GM21367 (cell line): ENCODE measurements at regions not wholly inside any gene's neighbourhood (a gene's known extent, or its start where the extent isn't known, plus 50 kb on each side); places are given as distances from the start of the nearest gene placed in this dataset.

ENCODE experiments used
- ATAC-seq: cut with Tn5 transposase; IDR thresholded peaks from one replicate; pipeline ENCODE4 v1.9.1; 2021; ENCODE audit not compliant: unreplicated experiment

DNA sequence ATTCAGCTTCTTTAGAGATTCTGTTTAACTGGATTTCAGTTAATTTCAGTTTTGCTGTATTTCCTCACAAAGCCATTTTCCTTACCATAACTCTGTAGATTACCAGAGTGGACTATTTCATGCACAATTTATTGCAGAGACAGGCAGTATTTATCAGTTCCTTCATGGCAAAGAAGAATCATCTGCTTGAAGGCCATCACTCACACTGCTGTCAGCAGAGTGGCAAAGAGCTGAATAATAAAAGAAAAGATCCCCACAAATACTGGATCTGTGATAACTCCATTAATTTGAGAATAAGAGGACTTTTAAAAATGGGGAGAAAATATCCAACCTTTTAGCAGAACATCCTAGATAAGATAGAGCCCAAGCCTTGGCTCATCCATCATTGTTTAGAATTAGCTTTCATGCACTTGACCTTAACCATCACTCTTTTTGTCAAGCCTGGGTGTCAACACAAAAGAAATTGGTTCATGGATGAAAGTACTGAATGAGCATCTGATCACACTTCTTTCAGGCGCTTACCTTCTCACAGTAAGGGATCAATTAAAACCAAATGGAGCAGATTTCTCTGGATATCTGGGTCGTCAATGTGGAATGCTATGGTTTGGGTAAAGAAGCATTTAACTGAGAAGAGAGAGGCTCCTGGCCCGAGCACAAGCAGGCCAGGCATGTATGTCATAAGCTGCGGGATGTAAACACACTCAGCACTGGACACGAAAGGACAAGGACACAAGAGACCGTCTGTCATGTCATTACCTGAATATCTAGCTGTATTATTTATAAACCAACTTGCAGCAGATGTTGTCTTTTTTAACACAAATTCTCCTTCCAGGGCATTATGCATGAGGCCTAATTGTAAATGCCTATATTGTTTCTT is 376.2 kb downstream of the ZNF521 start:
- no peak for ATAC-seq

DNA sequence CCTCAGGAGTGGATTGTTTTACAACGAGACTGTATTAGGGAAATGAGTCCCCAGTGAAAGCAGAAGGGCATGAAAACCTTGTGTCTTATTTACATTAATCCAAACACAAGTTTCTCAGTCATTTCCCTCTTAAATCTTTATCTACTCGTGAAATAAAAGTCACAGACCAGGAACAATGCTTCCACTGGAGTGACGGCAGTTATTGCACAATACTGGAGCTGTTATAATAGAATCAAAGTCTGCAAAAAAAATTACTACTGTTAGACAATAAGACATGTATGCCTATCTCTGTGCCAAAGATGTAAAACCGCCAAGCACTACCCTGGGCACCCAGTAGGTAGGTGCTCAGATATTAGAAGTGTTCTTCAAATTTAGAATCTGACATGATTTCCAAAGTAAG is 375.5 kb downstream of the ZNF521 start:
- ATAC-seq = no peak

DNA sequence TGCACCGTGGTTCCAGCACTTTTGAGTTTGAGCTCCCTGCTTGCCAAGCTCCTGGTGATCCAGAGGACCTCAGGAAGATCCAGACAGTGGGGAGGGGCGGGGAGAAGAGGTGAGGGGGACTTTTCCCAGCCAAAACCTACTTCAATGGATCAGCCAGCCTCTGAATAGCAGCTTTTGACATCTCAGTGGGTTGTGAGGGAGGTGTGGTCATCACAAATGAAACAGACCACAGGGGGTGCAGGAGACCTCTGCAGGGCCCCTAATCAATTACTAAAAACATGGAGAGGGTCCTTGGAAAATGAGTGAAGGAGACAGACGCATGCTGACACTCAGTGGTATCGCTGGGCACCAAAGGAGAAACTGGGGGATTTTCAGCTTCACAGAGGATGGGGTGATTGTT is 372.7 kb downstream of the ZNF521 start:
- no peak for ATAC-seq

DNA sequence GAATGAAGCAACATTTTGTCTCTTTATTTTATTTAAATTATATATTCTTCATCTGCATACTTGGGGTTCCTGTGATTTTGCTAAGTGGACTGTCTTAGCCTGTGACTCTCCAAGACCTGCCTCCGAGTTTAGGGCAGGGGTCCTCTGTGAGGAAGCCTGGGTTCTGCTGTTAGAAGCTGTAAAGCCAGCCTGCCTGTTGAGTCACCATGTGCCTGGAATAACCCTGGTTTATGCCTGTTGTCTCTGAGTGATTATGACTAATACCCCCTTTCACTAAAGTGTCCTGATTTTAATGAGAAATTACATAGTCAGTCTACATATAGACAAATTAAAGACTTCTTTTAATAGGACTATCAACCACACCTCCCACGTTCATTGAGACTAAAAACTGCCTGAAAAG is 369.1 kb downstream of the ZNF521 start:
- ATAC-seq = no peak

DNA sequence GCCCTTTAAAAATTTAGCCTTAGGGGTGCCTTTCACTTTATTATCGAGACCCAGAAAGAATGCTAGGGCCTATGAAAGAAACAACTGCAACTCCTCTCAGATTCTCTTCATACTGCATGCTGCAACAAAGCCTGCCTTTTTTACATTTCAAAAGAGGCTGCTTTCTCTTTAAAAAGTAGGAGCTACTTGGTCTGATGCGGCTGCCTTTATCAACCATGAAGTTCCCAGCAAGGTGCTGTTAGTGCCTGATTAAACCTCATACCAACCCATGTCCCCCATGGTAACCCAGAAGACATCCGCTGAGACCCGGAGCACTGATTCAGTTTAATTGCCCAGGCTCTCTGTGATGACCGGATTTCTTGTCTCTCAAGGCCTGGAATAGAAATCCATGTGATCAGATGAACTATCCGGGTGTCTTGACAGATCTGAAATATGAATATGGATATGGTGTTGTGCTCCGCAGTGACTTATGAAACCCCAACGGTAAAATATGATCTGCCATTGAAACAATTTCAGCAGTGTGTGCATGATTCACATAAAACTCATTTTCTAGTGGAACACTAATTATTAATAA is 368.3 kb downstream of the ZNF521 start:
- ATAC-seq = no peak

DNA sequence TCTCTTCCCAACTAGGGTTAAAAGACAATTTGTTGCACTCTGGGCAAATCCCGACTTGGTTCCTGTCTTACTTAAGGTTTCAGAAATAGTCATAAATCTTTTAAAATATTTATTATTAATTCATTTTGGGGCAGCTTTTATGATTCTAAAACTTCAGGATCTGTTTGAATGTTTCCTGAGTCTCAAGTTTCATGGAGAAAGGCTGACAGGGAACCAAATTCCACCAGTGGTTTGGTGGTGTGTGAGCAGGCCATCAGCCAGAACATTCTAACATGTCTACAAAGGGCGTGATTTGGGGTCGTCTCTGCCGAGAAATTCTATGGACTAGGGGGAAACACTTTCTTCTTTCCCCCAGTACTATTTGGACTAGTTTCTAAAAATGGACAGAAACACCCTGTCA is 366.4 kb downstream of the ZNF521 start:
- ATAC-seq = no peak

DNA sequence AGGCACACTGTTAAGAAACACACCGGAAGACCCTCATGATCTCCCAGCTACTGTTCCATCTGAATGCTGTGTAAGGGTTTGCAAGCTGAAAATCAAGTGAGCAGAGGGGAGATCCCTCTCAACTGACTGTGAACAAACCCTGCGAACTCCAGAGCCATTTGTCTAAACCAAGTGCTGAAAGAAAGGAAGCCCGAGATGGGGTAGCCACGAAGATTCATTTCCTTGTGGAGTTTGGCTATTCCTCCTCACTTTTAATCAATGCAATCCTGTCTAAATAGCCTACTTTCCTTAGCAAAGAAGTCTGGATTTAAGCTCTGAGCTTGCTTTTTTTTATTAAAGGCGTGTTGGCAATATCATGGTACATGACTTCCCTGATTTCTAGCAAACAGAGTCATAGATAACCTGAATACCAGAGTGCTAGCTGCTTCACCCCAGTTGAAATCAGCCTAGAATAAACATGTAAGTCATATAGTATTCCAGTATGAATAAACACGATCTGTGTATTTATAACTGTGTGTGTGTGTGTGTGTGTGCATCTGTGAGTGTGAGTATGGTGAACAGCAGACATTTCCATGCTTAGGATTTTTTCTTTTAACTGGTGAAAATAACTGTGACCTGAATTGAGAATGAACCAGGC is 365.2 kb downstream of the ZNF521 start:
- no peak for ATAC-seq

DNA sequence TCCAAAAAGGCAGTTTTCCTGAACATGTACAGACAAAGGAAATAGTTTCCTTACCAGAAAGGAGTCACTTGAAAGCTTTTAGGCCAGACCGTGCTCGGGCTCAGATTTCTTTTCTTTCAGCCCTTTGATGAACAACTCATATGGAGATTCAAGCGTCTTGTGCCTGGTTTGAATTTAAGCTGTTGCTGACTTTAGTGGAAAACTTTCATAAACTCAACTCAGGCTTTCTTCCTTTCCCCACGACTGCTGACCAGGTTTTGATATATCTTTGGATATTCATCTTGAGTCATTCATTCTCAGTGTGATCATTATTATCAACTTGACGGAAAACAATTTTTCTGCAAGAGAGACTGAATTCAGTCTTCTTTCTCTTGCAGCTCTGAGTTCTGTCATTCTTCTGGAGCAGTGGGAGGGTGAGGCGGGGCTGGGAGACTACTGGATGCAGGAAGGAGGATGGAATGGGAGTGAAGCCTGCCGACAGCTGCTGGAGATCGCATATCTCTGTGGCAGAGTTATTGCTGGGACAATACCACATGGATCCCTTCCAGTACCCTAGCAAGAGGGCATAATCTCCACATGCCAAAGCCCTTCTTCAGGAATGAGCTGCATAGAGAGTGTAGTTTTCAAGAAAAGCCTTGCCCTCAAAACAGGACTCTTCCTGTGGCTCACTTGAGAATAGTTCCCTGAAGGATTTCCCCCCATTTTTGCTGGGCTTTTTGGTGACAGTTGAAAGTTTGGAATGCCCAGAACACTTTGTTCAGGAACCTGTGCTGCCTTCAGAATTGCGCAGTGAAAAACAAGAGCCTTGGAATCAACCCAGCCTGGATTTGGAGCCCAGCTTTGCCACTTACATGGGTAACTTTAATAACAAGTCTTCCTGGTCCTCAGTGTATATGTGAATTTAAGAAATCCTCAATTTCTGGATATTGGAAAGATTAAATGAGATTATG is 364.4 kb downstream of the ZNF521 start:
- ATAC-seq = no peak

DNA sequence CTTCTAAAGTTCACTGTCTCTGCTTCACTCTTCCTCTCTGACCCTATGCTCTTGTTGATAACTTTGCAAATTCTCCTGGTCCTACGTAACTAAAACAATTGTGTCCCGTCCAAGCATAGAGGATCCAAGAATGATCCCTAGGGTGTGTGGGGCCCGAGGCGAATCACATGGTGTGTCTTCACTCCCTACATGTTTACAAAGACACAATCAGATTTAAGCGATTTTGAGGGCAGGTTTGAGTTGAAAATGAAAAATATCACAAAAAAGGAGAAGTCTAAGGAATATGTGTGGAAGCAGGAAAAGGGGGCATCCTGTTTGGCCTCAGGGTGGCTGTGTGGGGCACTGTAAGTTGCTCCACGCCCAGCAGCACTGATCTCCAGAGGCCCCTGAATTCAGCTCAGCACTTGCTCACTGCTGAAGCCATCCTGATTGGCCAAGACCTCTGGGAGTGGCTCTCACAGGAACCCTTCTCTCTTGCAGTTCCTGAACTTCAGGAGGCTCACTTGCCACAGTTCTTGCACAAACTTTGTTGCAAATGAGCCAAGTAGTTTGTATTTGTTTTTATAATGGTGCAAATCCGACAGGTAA is 363.6 kb downstream of the ZNF521 start:
- ATAC-seq = no peak

DNA sequence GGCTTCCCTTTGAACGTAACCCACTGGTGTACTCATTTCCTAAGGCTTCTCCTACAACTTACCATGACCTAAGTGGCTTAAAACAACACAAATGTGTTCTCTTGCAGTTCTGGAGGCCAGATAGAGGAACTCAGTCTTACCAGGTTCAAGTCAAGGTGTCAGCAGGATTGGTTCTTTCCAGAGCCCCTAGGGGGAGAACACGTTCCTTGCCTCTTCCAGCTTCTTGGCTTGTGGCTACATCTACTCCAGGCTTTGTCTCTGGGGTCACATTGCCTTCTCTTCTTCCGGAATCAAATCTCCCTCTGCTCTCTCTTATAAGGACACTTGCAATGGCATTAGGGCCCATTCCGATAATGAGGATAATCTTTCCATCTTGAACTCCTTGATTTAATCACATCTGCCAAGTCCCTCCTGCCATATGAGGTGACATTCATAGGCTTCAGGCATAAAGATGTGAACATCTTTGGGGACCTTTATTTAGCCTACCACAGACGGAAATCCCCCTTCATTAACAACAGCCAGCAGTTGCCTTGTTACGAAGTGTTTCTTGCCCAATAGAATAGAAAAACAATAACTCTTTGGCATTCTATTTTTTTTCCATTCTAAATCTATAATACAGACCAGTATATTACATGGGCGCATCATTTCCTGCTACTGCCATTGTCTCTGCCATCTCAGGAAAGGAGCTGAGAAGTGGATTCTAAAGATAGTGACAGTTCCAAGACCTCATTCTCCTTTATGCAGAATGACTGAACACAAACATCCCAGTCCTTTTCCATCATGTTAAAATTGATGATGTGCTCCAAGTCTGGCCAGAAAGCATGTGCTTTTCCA is 362.0 kb downstream of the ZNF521 start:
- no peak for ATAC-seq

DNA sequence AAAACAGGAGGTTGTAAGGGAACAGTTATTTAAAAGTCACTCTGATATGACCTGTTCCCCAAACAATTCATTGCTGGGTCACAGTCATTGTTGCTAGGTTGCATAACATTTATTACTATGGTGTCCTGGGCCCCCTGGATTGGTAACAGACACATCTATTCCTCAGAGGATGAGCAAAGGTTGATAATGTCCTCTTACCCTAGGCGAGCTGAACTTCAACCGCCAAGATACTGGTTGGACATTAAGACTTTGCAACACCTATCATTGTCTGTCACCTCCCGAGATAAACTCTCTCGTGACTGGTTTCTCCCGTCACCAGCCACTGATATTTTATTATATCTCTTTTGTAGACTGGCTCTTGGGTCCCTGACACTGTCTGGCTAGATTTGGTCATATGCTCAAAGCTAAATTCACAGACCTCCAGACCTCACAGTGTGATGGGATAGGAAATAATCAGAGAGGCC is 361.3 kb downstream of the ZNF521 start:
- no peak for ATAC-seq

DNA sequence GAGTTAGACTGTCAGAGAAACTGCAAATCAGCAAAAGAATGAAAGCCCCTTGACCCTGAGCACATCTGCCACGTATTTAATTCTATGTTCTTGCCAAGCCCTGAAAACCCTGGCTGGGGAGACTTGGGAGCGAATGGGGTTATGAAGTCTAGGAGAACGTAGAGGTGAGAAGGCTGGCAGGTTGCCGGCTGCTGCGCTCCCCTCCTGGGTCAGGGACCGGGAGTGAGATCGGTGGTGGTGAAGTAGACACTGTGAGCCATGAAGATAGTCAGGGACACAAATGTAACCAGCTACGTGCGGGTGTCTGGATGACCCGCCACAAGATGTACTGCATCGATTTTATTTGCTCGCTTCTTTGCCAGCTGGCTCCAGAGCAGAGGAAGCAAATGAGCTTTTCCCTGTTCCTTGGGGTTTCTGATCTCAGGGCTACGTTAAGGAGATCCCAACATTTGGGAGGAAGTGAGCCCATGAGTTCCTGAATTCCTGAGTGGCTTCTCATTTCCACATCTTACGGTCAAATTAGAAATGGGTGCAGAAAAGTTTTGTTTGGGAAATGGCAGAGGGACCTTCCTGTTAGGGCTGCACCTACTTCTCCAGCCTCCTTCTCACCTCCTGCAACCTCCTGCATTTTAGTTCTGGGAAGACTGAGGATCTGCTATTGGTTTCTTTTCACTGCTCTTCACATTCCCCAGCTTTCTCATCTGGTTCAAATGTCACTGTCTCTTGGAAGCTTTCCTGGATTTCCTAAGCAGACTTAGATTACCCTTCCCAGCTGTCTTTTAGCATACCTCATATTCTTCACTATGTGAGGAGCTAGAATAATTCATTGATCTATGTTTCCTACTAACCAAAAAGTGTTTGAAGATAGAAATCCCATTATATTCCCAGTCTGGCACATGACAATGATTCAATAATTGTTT is 360.6 kb downstream of the ZNF521 start:
- no peak for ATAC-seq

DNA sequence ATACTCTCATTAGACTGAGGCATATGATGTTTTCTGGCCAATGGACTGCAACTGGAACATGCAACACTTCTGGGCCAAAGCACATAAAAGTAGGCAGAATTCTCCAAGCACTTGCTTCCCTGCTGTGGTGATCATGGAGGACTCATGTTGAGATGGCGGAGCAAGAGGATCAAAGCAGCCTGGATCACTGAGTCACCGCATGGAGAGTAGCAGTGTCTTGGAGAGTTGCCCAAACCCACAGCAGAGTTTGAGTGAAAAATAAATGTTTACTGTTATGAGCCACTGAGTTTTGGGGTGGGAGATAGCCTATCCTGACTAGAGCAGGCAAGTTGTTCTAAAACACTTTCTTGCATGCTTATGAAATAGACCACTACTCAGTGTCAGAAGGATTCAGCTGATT is 359.5 kb downstream of the ZNF521 start:
- ATAC-seq = no peak

DNA sequence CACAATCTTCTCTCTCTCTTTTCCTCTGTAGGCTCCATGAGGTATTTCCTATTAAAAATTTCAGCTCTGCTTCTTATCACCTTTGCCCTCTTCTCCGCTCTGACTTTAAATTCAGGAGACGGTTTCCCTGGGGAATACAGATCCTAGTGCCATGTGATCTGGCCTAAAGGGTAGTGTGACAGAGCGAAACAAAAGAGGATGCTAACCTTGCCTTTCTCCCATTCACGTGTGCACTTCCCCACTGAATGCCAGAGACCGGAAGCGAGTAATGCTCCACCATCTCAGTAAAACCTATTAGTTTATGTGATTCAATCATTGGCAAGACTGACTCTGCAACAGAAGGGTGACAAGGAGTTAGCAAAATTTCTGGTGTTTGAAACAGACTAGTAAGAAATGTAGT is 358.3 kb downstream of the ZNF521 start:
- ATAC-seq = no peak

DNA sequence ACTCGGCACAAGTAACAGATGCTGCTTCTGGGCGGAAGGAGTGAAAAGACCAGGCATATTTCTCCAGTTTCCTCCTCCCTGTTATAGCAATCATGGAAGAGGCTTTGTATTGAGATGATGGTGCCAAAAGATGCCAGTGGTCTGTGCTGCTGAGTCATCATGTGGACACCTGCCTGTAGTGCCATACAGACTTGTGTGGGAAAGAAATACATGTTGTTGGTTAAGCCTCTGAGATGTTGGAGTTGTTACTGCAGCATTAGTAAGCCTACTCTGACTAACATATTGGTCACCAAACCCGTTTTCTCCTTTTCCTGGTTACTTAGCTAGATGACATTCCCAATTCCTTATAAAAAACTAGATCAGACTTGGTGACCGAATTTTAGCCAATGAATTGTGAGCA is 356.9 kb downstream of the ZNF521 start:
- no peak for ATAC-seq

DNA sequence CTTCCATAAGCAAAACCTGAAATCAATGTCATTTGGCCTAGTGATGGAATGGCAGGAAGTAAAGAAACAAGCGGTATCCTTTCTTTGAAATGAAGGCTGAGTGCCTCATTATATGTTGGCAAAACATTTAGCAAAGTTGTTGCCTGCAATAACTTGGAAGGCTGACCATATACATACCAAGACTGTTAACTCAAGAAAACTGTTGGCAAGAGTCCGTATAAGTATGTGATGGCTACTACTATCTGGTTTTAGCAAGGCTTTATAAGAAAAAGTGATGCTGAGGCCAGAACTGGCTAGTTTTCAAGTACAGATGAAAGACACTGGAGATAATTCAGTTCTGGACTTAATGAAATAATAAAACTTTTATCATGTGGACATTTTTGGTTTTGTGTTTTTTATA is 356.2 kb downstream of the ZNF521 start:
- no peak for ATAC-seq

DNA sequence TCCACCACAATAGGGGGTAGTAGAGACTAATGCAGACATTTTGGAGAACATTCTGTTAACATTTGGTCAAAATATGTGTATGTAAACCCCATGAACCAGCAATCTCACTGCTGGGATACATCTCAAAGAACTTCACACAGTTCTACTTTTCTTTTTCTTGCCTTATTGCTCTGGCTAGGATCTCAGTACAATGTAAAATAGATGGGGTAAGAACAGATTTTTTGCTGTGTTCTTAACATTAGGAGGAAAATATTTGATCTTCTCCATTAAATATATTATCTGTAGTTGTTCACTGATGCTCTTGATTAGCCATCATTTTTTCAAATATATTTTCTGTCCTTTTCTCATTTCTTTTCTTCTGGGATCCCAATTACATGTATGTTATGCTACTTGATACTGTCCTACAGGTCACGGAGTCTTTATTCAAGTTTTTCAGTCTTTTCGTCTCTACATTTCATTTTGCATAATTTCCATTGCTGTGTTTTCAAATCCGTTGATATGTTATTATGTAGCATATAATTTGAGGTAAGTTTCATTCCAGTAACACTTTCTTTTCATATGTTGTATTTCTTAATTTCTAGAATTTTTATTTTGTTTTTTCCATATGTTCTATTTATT is 352.2 kb downstream of the ZNF521 start:
- ATAC-seq = no peak

DNA sequence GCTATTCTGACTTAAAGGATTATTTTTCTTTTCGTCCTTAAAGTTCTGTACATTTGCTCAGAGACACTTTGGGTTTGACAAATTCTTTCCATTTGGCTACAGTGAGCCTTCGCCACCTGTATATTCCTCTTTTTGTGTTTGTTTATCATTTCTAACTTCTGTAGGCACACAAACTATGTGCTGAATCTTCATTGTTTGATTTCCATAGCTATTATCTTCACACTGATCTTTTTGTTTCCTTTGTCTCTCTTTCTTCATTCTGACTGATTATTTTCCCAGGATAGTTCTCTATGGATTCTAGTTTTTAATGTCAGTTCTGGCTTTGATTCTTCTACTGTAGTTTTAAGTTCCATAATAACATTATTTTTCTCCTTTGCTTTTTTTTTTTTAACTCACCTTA is 350.2 kb downstream of the ZNF521 start:
- no peak for ATAC-seq
